ENCODE measurements at regions not wholly inside any gene's neighbourhood (a gene's known extent, or its start where the extent isn't known, plus 50 kb on each side); places are given as distances from the start of the nearest gene placed in this dataset.

GRCh38 chr13:73481886-73482445 is 423.2 kb downstream of the KLF5 start:
- no peak overlapping the region for H3K4me3 Mint-ChIP-seq (ENCODE audit: low read depth)
- DNase-seq (ENCODE audit: low spot score, unreplicated experiment), result no peak
- H3K27me3 Mint-ChIP-seq, result no peaks in the 10 kb centered on the region
- H3K4me1 Mint-ChIP-seq (ENCODE audit: low read depth), result peaks cover 1% of the 10 kb centered on the region
- H3K9me3 Mint-ChIP-seq (ENCODE audit: low read depth), result peaks cover 4% of the 10 kb centered on the region
- no peaks in the 10 kb centered on the region for H3K36me3 Mint-ChIP-seq (ENCODE audit: insufficient read depth)
- no peak overlapping the region for H3K27ac Mint-ChIP-seq
- TF ChIP-seq CTCF (IDR thresholded peaks at IDR 0.05; ENCODE audit: unreplicated experiment), result no peak

- no peaks in the 10 kb centered on the region for H3K36me3 Mint-ChIP-seq (ENCODE audit: insufficient read depth)
- H3K4me3 Mint-ChIP-seq (ENCODE audit: low read depth), result no peak overlapping the region
- peaks cover 3% of the 10 kb centered on the region for H3K4me1 Mint-ChIP-seq (ENCODE audit: low read depth)
- no peaks in the 10 kb centered on the region for H3K27me3 Mint-ChIP-seq
- peaks cover 4% of the 10 kb centered on the region for H3K9me3 Mint-ChIP-seq (ENCODE audit: low read depth)
- H3K27ac Mint-ChIP-seq, result no peak overlapping the region
- TF ChIP-seq CTCF (IDR thresholded peaks at IDR 0.05; ENCODE audit: unreplicated experiment), result no peak
- DNase-seq (ENCODE audit: low spot score, unreplicated experiment), result no peak
These were observed 422.2 kb downstream of the KLF5 start for GRCh38 chr13:73480779-73481559.

GRCh38 chr13:73479856-73480255 is 421.1 kb downstream of the KLF5 start:
- H3K36me3 Mint-ChIP-seq (ENCODE audit: insufficient read depth), result no peaks in the 10 kb centered on the region
- DNase-seq (ENCODE audit: low spot score, unreplicated experiment), result no peak
- peaks cover 3% of the 10 kb centered on the region for H3K4me1 Mint-ChIP-seq (ENCODE audit: low read depth)
- no peak overlapping the region for H3K4me3 Mint-ChIP-seq (ENCODE audit: low read depth)
- TF ChIP-seq CTCF (IDR thresholded peaks at IDR 0.05; ENCODE audit: unreplicated experiment), result no peak
- no peak overlapping the region for H3K27ac Mint-ChIP-seq
- no peaks in the 10 kb centered on the region for H3K27me3 Mint-ChIP-seq
- H3K9me3 Mint-ChIP-seq (ENCODE audit: low read depth), result peaks cover 4% of the 10 kb centered on the region

GRCh38 chr13:73479351-73479750 is 420.5 kb downstream of the KLF5 start:
- Mint-ChIP-seq H3K4me3 (ENCODE audit: low read depth) (no peak overlapping the region), H3K4me1 (ENCODE audit: low read depth) (peaks cover 3% of the 10 kb centered on the region), H3K27ac (no peak overlapping the region), H3K36me3 (ENCODE audit: insufficient read depth) (no peaks in the 10 kb centered on the region), H3K9me3 (ENCODE audit: low read depth) (peaks cover 4% of the 10 kb centered on the region), H3K27me3 (no peaks in the 10 kb centered on the region)
- no peak for DNase-seq (ENCODE audit: low spot score, unreplicated experiment)
- TF ChIP-seq CTCF (IDR thresholded peaks at IDR 0.05; ENCODE audit: unreplicated experiment), result no peak

GRCh38 chr13:73477441-73477840 is 418.6 kb downstream of the KLF5 start:
- Mint-ChIP-seq H3K27me3 (no peaks in the 10 kb centered on the region), H3K4me3 (ENCODE audit: low read depth) (no peak overlapping the region), H3K9me3 (ENCODE audit: low read depth) (peaks cover 4% of the 10 kb centered on the region), H3K4me1 (ENCODE audit: low read depth) (peaks cover 3% of the 10 kb centered on the region), H3K36me3 (ENCODE audit: insufficient read depth) (no peaks in the 10 kb centered on the region), H3K27ac (no peak overlapping the region)
- no peak for DNase-seq (ENCODE audit: low spot score, unreplicated experiment)
- no peak for TF ChIP-seq CTCF (IDR thresholded peaks at IDR 0.05; ENCODE audit: unreplicated experiment)

Data from progenitor cell of endocrine pancreas (in vitro differentiated cells).